Non-pigmented ciliary epithelial cell (primary cell): ENCODE measurements at regions not wholly inside any gene's neighbourhood (a gene's known extent, or its start where the extent isn't known, plus 50 kb on each side); places are given as distances from the start of the nearest gene placed in this dataset.

ENCODE experiments used
- DNase-seq: peaks from one replicate; pipeline ENCODE4 v3.0.0-alpha.2; 2010; ENCODE audit warnings: low read depth

GRCh38 chr12:124630791-124631313 lies 63.4 kb upstream of the NCOR2 start:
- no peak for DNase-seq

- no peak for DNase-seq
Measured at GRCh38 chr12:124629789-124630480, 62.5 kb upstream of the NCOR2 start.

- no peak for DNase-seq
Measured at GRCh38 chr12:124629117-124629516, 61.7 kb upstream of the NCOR2 start.

GRCh38 chr12:124627956-124628355 lies 60.5 kb upstream of the NCOR2 start:
- no peak for DNase-seq

GRCh38 chr12:124626971-124627411 lies 59.6 kb upstream of the NCOR2 start:
- DNase-seq = no peak

GRCh38 chr12:124625867-124626675 lies 58.7 kb upstream of the NCOR2 start:
- no peak for DNase-seq

- no peak for DNase-seq
Measured at GRCh38 chr12:124624823-124625222, 57.4 kb upstream of the NCOR2 start.

GRCh38 chr12:124623344-124624035 lies 56.1 kb upstream of the NCOR2 start:
- no peak for DNase-seq

GRCh38 chr12:124622764-124623163 lies 55.4 kb upstream of the NCOR2 start:
- DNase-seq = no peak

GRCh38 chr12:124622331-124622730 lies 54.9 kb upstream of the NCOR2 start:
- DNase-seq = no peak

- DNase-seq = no peak
Measured at GRCh38 chr12:124621296-124621660, 53.9 kb upstream of the NCOR2 start.

GRCh38 chr12:124620606-124621295 lies 53.3 kb upstream of the NCOR2 start:
- no peak for DNase-seq

GRCh38 chr12:124618291-124618902 lies 51.0 kb upstream of the NCOR2 start:
- no peak for DNase-seq

GRCh38 chr12:124617615-124618014 lies 50.2 kb upstream of the NCOR2 start:
- DNase-seq = no peak
